ENCODE measurements at regions not wholly inside any gene's neighbourhood (a gene's known extent, or its start where the extent isn't known, plus 50 kb on each side); places are given as distances from the start of the nearest gene placed in this dataset.

DNA sequence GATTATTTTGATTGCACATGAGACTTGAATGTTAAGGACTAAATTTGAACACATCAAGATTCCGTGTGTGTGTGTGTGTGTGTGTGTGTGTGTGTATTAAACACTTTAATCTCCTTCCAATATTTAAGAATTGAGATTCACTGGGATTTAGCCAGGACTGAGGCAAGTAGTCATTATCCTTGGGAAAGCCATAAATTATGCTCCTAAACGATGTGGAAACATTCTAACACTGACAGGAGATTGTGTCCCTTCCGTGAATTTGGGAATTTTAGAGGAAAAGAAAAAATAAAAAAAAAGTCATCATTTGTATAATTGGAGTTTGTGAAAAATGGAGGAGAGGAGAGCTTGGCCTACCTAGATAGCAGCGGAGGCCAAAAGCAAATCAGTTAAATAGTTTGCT is 212.9 kb downstream of the DUSP6 start:
- TF ChIP-seq GATA3 (IDR thresholded peaks at IDR 0.05; ENCODE audit: low read depth, low read length) (no peak), GATA2 (IDR thresholded peaks at IDR 0.05; ENCODE audit: low read depth, low read length) (no peak)
